Ovary (tissue), 7 donors: ENCODE measurements at regions not wholly inside any gene's neighbourhood (a gene's known extent, or its start where the extent isn't known, plus 50 kb on each side); places are given as distances from the start of the nearest gene placed in this dataset.

Experiments
- DNase-seq, 5 donors: peaks; one replicate each; pipeline ENCODE4 v3.0.0-alpha.2; 2019 to 2020
- H3K27ac ChIP-seq, 2 donors: fragments of 200-600 bp; one replicate each; pipeline versions ENCODE4 v1.5.1 to v1.8.0; 2019 to 2022
- H3K27me3 ChIP-seq: fragments of 200-600 bp; one replicate; pipeline ENCODE4 v1.8.0; 2022
- H3K36me3 ChIP-seq: fragments of 200-600 bp; sonication (generic); one replicate; pipeline ENCODE4 v1.5.1; 2019
- H3K4me1 ChIP-seq: one replicate; pipeline ENCODE4 v1.8.1; 2013; ENCODE audit warnings: mild to moderate bottlenecking, moderate library complexity; ENCODE audit not compliant: insufficient read depth
- H3K4me3 ChIP-seq: fragments of 200-600 bp; sonication (generic); one replicate; pipeline ENCODE4 v1.5.1; 2017
- H3K9me3 ChIP-seq, 2 donors: fragments of 200-600 bp in 1 of 2; sonication (generic) in 1 of 2; one replicate each; pipeline versions ENCODE4 v1.5.1 to v1.8.1; 2013 to 2019; ENCODE audit warnings: mild to moderate bottlenecking in 1 of 2, moderate library complexity in 1 of 2
- EP300 ChIP-seq: sonication (generic); formaldehyde crosslinking; IDR thresholded peaks from one replicate; pipeline ENCODE4 v1.6.1; 2017; ENCODE audit warnings: antibody characterized with exemption
- POLR2A ChIP-seq: fragments of 450-650 bp; IDR thresholded peaks from one replicate; pipeline ENCODE4 v1.6.1; 2017; ENCODE audit warnings: antibody characterized with exemption, mild to moderate bottlenecking, moderate library complexity
- WGBS, 3 donors: extraction: QIAGEN DNeasy Blood & Tissue Kit in 1 of 3; methylation state at CpG; one replicate each; pipeline versions ENCODE4 v1.1.5 to v1.1.7; 2013 to 2017; 5-methylcytosine and 5-hydroxymethylcytosine counted together
- intact Hi-C, 4 donors: fragments of 100-400 bp; cut with DNase I; formaldehyde crosslinking; loops; one replicate each; pipeline versions ENCODE4 v1.11.0 to v1.15.1; 2022 to 2023
- TF ChIP-seq, protein P1 (sequence below), 3 donors: fragments of 450-650 bp in 2 of 3; fragments of 200-600 bp in 1 of 3; IDR thresholded peaks; one replicate each; pipeline versions ENCODE4 v1.5.1 to v1.8.0; 2016 to 2022; ENCODE audit warnings: antibody characterized with exemption in 3 of 3, mild to moderate bottlenecking in 1 of 3
- donor health status: DM: no; HTN: no; CAD: no; lungs with moderate emphysema.
- donor health status: DM: no; HTN: no; CAD: no.
- donor health status: Bipolar disorder and iron deficiency.
- donor health status: DM: no; HTN: no; CAD: no.
- donor health status: DM: yes; HTN: yes; CAD: no.

DNA sequence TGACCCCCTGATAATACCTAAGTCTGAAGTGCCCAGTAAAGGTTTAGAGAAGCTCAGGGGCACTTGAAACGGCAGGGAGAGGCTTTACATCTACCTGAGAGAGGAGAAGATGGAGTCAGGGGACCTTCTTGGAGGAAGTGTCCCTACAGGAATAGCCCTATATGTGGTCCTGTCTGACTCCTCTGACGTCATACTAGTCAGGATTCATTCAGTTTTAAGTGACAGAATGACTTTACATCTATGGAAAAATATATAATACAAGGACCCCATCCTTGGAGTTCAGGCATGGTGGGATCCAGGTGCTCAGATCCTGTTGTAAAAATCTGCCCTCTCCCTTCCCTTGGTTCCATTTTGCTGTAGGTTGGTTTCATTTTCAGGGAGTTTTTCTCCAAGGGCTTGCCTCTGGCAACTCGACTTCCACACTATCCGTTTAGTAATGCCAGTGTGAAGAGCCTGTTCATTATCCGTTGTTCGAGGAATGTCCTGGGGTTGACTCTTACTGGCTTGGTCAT lies 205.6 kb downstream of the IRF8 start:
- TF ChIP-seq EP300 (no peak), POLR2A (no peak)
- TF ChIP-seq, protein P1, sequence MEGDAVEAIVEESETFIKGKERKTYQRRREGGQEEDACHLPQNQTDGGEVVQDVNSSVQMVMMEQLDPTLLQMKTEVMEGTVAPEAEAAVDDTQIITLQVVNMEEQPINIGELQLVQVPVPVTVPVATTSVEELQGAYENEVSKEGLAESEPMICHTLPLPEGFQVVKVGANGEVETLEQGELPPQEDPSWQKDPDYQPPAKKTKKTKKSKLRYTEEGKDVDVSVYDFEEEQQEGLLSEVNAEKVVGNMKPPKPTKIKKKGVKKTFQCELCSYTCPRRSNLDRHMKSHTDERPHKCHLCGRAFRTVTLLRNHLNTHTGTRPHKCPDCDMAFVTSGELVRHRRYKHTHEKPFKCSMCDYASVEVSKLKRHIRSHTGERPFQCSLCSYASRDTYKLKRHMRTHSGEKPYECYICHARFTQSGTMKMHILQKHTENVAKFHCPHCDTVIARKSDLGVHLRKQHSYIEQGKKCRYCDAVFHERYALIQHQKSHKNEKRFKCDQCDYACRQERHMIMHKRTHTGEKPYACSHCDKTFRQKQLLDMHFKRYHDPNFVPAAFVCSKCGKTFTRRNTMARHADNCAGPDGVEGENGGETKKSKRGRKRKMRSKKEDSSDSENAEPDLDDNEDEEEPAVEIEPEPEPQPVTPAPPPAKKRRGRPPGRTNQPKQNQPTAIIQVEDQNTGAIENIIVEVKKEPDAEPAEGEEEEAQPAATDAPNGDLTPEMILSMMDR (IDR thresholded peaks at IDR 0.05), result no peak
- H3K4me3 ChIP-seq, result no peak overlapping the region
- H3K27ac ChIP-seq, result no peak overlapping the region
- intact Hi-C loops, result no loop called here
- DNase-seq, result no peak
- H3K36me3 ChIP-seq, result no peaks in the 10 kb centered on the region
- no peaks in the 10 kb centered on the region for H3K4me1 ChIP-seq
- 64 to 73% (median 67%) methylated on average over 6 of the region's 6 CpGs for WGBS, 3 donors
- H3K27me3 ChIP-seq, result no peaks in the 10 kb centered on the region
- no peaks in the 10 kb centered on the region for H3K9me3 ChIP-seq

- H3K4me1 ChIP-seq, result no peaks in the 10 kb centered on the region
- H3K27ac ChIP-seq, result no peak overlapping the region
- no peaks in the 10 kb centered on the region for H3K36me3 ChIP-seq
- TF ChIP-seq EP300 (no peak), POLR2A (no peak)
- TF ChIP-seq, protein P1 (IDR thresholded peaks at IDR 0.05), result no peak
- no peaks in the 10 kb centered on the region for H3K27me3 ChIP-seq
- 53 to 69% (median 57%) methylated on average over 19 of the region's 19 CpGs for WGBS, 3 donors
- DNase-seq, result no peak
- H3K9me3 ChIP-seq, result no peaks in the 10 kb centered on the region
- intact Hi-C loops, result no loop called here
- no peak overlapping the region for H3K4me3 ChIP-seq
These were observed 208.4 kb downstream of the IRF8 start for GRCh38 chr16:86107215-86107825.

- Histone ChIP-seq H3K36me3 (no peaks in the 10 kb centered on the region), H3K4me3 (no peak overlapping the region), H3K9me3 (no peaks in the 10 kb centered on the region), H3K27me3 (no peaks in the 10 kb centered on the region), H3K4me1 (no peaks in the 10 kb centered on the region), H3K27ac (no peak overlapping the region)
- DNase-seq, result no peak
- WGBS, 3 donors, result 96 to 97% (median 97%) methylated on average over 3 of the region's 3 CpGs
- TF ChIP-seq EP300 (no peak), POLR2A (no peak)
- TF ChIP-seq, protein P1 (IDR thresholded peaks at IDR 0.05), result no peak
- intact Hi-C loops, result no loop called here
These were observed 209.1 kb downstream of the IRF8 start for GRCh38 chr16:86108062-86108461.

DNA sequence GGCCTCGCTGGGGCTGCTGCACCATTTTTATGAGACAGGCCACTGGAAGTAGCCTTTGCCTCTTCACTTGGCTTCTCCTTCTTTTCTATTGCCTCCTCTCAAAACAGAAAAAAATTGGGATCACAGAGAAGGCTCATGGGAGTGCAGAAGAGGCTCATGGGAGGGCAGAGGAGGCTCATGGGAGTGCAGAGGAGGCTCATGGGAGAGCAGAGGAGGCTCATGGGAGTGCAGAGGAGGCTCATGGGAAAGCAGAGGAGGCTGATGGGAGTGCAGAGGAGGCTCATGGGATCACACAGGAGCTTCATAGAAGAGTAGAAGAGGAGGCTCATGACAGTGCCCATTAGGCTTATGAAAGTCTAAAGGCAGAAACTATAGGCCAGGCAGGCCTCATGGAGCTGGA lies 211.2 kb downstream of the IRF8 start:
- Histone ChIP-seq H3K4me1 (no peaks in the 10 kb centered on the region), H3K9me3 (no peaks in the 10 kb centered on the region), H3K36me3 (no peaks in the 10 kb centered on the region), H3K4me3 (no peak overlapping the region), H3K27me3 (no peaks in the 10 kb centered on the region), H3K27ac (no peak overlapping the region)
- 56 to 71% (median 63%) methylated on average over 1 of the region's 1 CpG for WGBS, 3 donors
- intact Hi-C loops, result no loop called here
- no peak for TF ChIP-seq EP300
- TF ChIP-seq, protein P1 (IDR thresholded peaks at IDR 0.05), result no peak
- TF ChIP-seq POLR2A, result no peak
- no peak for DNase-seq
